ENCODE measurements at regions not wholly inside any gene's neighbourhood (a gene's known extent, or its start where the extent isn't known, plus 50 kb on each side); places are given as distances from the start of the nearest gene placed in this dataset.

DNA sequence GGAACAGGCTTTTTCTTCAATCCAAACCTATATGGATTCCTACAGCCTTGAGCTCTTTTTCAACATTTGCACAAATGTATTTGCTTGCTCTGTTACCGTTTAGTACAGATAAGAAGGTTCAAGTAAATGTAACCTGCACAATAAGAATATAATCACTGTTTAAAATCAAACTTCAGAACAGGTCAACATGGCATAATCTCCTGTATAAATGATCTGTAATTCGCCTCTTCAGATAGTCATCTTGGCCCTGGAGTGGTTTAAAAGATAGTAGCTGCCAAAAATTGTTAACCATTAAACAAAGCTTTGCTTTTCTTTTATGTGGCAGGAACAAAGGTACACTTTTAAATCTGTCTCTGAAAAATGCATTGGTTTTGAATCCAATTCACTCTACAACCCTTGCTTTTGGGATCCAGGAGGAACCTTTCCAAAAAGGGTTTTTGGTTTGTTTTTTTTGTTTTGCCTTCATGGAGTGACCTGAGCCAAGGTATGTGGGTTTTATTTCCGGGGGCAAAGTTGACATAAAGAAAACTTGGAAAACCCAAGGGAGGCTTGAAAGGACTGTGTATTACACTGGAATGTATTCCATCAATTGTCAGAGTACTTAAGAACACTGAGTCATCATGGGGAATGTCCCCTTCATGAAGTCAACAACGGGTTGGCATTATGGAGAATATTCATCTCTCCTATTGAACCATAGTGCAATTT lies 210.4 kb upstream of the HCCS start:
- DNase-seq (ENCODE audit: low spot score): peak; percentile 37

DNA sequence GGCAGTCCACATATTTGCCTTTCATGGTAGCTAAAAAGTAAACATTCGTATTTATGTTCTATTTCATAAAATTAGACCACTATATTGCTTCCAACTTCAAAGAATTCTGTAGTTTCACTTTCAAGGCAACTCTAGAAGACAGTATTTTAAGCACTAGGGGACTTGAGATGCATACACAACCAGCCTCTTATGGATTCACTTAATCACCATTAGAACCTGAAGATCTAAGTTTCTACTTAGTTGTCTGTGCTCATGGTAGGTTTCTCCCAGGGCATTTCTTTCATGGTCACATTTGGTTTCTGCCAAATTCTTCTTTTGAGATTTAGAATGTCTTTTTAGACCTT lies 209.9 kb upstream of the HCCS start:
- DNase-seq (ENCODE audit: low spot score): no peak

DNA sequence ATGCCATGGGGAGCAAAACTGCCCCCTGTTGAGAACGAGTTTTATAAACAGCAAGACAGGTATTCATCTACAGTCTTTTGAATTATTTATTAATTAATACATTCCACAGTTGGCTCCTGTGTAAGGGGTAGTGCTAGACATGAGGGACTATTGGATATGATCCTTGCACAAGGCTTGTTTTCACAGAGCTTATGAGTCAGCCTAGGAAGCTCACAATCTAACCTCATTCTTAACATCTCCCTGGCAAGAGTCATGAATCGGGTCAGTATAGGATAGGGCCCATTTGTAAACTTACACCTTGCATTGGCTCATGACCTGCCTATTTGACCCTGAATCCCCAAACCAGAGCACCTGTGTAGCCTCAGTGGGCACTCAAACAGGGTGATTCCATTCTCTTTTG lies 209.1 kb upstream of the HCCS start:
- DNase-seq (ENCODE audit: low spot score): no peak

DNA sequence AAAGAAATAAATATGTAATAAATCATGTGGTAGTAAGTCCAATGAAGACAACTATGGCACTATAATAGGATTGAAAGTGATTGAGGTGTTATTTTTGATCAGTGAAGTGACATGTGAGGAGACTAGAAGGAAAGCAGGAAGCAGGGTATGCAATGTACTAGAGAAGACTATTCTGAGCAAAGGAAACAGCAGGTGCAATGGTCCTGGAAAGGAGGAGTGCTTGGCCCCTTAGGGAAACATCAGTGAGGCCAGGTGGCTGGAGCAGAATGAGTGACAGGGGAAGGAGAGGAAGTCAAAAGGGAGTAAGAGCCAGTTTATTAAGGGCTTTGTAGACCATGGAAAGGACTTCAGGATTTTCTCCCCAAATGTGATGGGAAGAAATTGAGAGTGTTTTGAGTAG lies 207.6 kb upstream of the HCCS start:
- DNase-seq (ENCODE audit: low spot score): no peak

DNA sequence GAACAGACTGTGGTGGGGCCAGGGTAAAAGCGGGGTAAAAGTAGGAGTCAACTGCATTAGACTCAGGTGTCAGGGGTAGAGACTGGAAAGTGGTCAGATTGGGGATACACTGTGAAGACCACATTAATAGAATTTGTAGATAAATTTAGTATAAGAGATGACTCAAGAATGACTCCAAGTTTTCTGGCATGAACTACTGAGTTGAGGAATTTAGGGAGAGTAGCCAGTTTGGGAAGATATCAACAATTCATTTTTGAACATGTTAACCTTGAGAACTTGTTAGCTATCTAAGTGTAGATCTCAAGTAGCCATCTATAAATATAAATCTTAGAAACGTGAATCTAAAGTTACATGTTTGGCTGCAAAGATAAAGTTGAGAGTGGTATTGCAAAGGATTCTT lies 206.9 kb upstream of the HCCS start:
- no peak for DNase-seq (ENCODE audit: low spot score)

DNA sequence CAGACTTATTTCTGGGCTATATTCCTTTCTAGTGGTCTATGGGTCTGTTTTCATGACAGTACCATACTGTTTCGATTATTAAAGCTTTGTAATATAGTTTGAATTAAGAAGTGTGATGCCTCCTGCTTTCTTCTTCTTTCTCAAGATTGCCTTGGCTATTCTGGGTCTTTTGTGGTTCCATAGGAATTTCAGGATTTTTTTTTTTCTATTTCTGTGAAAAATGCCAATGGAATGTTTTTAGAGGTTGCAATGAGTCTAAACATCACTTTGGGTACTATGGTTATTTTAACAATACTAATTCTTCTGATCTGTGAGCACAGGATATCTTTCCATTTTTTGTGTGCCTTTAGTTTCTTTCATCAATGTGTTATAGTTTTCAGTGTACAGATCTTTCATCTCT lies 204.3 kb upstream of the HCCS start:
- DNase-seq (ENCODE audit: low spot score): no peak

DNA sequence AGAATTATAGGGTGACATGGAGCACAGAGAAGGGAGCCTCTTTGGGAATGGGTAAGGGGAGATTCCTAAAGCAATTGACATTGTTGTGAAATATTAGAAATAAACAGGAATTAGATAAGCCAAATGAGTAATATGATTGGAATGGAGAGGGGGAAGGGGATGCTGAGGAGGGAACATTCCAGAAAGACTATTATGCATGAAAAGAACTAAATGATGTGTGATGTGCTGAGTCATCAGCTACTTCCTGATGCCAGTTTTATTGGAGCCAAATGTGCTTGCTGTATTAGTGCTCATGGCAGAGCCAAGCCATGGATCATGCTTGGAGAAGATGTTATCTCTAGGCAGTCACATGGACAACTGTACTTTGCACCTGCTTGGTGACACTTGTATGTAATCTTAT lies 189.0 kb upstream of the HCCS start:
- DNase-seq (ENCODE audit: low spot score): peak; percentile 44

DNA sequence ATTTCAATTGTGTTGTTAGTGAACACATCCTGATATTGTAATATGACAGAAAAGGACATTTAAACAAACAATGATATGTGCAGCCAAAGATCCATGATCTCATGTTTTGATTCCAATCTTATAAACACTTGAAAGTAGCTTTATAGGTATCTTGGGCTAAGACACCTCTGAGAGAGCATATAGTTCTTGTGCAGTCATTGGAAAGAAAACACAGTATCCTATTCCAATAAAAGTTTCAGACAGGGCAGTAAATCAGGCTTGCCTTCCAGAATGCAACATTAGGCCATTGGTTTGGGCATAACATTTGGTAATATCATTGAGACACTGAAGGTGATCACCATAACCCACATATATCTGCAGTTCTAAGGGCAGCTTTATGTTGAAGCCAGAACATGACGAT lies 188.3 kb upstream of the HCCS start:
- no peak for DNase-seq (ENCODE audit: low spot score)

DNA sequence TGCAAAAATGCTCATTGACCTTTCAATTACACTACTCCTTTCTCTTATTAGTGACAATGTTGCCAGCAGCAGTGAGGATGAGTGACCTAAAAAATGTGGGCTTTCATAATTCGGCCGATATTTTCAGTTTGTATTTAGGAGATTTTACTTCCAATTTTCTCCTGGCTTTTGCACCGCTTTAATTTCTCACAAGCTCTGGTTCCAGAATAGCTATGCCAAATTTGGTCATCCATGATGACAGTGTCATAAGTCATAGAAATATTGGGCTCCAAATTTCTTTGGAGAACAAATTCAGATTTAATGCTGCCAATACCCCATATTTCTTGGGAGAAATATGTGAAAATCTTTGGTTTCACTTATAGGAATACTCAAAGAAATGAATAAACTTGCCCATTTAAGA lies 187.7 kb upstream of the HCCS start:
- DNase-seq (ENCODE audit: low spot score): no peak

DNA sequence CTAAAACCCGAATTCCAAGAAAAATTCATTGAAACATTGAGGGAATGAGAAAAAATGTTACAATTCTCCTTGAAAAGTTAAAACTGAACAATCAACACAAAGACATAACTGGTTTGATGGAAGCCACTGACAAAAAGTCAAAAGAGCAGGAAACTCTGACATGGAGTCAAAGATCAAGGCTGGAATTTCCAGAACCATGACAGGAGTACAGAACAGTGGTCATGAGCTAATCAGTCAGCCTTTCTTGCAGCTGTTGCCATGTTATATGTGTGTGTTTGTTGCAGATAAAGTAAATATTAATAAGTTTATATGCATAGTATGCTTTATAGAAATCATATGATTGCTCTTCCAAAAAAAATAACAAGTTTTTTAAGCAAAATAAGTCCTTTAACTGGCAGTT lies 184.7 kb upstream of the HCCS start:
- no peak for DNase-seq (ENCODE audit: low spot score)

DNA sequence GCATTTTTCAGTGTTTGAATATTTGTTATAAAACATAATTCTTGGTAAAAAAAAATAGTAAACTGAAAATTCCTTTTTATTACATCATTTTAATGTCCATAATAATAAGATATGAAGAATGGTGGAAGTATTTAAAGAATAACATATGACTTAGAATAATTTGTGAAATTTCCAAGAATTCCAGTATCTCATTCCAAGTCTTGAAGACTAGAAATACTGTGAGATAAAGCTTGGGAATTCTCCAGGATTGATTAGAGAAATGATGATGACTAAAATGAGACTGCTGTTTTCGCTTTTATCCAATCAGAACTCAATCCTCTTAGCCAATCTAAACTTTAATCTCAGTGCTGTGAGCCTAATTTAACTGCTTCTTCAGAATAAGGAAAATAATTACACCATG lies 184.2 kb upstream of the HCCS start:
- DNase-seq (ENCODE audit: low spot score): no peak

DNA sequence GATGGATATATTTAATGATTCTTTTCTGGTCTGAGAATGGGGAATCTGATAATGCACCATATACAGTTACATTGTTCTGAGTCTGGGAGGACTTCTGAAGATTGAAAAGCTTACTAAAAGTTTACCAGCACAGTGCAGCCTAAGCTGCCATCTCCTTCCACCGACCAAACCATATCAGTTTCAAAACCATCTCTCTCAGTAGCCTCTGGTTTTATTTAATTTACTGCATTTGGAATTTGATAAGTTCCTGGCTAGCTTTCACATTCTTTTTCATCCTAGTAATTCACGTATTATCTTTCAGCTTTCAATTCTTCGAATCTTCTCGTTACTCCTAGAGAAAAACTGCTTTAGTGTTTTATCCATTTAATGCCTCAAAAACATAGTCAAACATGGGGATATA lies 181.4 kb upstream of the HCCS start:
- DNase-seq (ENCODE audit: low spot score): no peak

DNA sequence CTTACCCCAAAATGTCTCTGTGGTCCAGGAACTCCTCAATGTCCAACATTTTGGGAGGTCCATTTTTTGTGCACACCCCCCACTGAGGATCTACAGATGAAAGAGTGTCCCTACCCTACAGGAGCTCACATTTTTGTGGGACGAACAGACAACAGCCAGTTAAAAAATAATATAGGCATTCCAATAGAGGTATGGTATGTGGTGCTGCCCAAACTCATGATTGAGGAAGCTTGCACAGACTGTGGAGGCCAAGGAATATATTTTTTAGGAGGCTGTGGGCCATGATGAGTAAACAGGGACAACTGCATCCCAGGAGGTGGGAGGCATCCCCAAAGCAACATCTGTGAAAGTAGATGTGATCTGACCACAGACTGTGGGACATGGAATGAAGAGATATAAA lies 181.0 kb upstream of the HCCS start:
- no peak for DNase-seq (ENCODE audit: low spot score)

DNA sequence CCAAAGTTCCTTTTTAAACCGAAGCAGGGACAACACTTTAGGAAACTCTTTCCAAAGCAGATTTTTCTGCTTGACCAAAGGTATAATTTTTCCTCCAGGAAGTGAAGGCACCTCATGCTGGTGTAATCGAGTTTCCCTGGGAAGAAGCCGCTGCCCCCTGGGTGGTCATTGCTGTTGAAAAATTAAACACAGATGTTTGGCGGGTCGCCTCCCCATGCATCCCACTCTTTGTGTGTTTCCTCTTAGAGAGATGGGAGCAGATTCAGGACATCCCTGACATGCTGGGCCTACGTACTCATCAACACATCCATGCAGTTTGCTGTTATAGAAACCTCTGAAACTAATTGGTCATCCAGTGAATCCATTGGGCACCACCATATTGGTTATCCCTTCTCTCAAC lies 179.2 kb upstream of the HCCS start:
- no peak for DNase-seq (ENCODE audit: low spot score)

DNA sequence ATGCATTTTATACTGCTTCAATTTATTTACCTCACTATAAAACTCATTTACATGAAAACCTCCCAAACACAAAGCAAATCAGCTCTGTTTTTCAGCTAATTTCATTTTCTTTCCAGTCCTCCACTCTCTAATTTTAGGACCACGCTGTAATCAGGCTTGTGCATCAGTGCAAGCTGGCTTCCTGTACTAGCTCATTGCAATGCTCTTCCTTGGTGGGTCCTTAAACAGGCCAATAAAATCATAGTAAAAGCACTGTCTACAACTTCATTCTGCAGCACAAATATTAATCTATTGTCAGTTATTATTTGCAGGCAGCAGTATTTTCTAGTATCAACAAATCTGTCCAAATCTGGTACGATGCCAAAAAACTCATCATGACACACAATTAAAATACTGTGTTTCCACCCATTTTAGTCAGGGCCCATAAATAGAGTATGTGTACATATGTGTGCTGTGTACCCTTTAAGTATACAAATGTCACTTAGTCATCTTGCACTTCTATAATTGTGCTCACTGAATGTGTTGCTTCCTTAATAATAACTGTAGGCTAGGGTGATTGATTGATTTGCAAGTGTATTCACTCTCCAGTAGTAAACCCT lies 178.2 kb upstream of the HCCS start:
- no peak for DNase-seq (ENCODE audit: low spot score)

DNA sequence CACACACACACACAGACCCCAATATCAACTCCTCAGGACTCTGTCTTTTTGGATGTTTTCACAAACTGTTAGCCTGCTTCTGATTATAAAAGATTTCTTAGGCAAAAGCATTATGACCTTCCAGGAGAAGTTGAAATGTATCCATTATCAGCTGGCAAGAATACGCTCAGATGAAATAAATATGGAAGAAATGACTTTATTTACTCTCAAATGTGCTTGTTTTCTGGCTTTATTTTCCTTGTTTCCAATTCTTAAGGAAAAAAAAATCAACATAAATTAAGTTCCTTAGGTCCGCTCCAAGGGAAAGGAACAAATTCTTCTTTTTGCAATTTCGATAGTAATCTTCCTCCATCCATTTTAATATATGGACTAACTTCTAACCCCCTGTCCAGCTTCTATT lies 175.6 kb upstream of the HCCS start:
- DNase-seq (ENCODE audit: low spot score): no peak

DNA sequence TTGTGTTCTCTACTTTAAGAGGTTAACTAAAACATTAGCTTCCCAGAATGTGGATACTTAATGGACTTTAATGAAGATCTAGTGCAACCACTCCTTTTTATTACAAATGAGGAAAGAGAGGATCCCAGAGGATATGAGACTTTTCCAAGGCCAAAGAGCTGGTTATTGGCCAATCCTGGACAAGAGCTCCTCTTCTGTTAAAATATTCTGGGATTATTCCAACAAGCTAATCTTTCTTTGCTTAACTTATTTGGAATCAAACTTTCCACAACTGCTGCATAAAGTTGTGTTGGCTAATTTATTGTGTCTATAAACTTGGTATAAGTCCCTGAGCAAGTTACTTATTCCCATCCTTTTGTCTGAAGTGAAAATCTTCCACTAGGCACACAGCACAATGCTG lies 174.2 kb upstream of the HCCS start:
- no peak for DNase-seq (ENCODE audit: low spot score)

DNA sequence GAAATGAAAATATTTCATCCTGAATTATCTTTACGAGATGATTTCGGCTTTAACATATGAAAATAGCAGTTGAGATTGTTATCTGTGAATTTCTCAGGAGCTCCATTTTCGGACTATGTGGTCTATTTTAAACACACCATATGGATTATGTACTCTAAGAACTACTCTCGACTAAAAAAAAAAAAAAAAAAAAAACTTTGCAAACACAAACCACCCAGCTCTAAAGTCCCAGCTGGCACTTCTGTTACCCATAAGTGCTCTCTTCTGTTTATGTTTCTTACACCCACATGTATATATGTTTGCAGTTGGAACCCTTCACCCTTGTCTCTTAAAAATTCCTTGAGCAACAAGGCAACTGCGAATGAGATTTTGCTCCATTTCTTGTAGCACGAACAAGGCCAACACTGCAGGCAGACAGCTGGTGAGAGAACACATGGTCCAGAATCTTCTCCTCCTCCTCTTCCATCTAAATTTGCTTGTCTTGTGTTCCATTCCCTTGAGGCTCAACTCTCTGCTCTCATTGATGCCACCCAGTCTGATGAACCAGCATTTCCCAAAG lies 172.7 kb upstream of the HCCS start:
- DNase-seq (ENCODE audit: low spot score): no peak

DNA sequence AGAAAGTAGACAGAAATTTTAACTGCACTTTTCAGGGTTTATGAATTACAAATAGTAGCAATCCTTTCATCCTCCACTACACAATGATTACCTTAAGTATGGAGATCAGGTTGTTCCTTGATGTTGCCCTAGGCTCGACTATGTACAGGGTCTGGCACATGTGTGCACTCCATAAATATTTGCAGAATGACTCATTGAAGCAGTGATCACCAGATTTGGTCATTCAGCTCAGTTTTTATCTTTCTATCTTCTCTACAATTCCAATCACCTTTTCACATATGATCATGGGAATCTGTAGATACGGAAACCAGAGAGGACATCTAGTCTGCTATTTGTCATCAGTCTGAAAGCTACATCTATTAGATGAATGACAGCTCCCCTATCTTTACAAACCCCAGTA lies 171.7 kb upstream of the HCCS start:
- DNase-seq (ENCODE audit: low spot score): no peak

DNA sequence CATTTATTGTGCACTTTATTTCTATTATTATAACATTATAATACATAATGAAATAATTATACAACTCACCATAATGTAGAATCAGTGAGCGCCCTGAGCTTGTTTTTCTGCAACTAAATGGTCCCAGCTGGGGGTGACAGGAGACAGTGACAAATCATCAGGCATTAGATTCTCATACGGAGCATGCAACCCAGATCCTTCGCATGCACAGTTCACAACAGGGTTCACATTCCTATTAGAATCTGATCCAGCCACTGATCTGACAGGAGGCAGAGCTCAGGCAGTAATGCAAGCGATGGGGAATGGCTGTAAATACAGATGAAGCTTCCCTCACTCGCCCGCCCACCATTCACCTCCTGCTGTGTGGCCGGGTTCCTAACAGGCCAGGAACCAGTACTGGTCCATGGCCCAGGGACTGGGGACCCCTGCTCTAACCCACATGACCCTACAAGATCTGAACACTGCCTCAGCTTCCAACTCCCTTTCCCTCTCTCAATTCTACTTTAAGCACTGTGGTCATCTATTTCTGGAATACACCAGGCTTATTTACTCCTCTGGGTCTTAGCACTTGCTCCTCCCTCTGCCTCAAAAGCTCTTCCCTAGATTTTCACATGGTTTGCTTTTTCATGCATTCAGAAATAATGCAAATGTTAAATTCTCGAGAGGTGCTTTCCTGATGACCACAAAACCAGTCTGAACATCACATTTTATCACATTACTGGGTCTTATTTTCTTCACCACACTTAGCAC lies 166.8 kb upstream of the HCCS start:
- no peak for DNase-seq (ENCODE audit: low spot score)

DNA sequence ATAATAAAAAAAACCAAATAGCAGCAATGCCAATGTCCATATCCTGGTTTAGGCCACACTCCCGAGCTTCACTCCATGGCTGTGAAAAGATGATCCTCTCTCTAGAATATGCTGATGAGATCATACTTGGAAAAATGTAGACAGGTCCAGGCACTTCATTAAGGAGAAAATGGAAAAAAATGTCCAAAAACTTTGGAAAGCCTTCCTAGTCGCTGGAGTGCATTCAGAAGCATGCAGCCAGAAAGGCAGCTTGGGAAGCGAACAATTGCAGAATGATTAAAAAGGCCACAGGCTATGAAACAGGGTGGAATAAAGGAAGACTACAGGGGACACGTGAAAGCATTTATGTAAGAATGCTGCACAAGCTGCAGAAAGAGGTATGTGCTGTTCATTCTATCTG lies 165.6 kb upstream of the HCCS start:
- DNase-seq (ENCODE audit: low spot score): no peak

DNA sequence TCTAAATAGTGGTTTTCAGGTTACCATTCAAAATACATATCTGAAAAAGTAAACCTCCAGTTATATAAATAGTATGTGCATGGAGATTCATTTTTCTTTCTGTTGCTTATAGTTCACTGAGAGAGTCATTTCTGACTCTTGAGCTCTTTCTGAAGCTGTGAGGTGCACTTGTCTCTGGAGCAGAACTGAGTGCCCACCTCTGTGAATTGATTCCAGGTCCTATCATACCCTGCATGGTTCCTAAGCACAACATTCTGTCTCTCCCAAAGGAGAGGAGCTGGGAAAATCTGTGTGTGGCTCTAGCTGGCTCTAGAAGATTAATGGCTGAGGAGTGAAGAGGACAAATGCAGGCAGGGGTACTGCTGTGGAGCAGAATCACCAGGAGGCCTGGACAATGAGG lies 161.6 kb upstream of the HCCS start:
- DNase-seq (ENCODE audit: low spot score): no peak

DNA sequence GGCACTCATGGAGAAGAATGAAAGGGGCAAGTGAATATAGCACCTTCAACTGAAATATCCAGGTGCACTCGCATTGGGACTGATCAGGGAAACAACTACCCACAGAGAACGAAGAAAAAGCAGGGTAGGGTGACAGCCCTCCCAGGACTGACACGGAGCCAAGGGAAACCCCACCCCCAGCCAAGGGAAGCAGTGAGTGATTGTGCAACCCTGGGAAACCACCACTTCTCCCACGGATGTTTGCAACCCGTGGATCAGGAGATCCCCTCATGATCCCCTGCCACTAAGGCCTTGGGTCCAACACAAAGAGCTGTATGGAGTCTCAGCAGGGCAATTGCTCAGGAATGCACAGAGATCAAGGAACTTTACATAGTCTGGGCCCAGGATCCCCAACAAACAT lies 158.5 kb upstream of the HCCS start:
- DNase-seq (ENCODE audit: low spot score): no peak

Data from HT-29 (cell line).